Kidney epithelial cell (primary cell): ENCODE measurements at regions not wholly inside any gene's neighbourhood (a gene's known extent, or its start where the extent isn't known, plus 50 kb on each side); places are given as distances from the start of the nearest gene placed in this dataset.

Experiments
- DNase-seq: peaks from one replicate; pipeline ENCODE4 v3.0.0-alpha.2; 2010; ENCODE audit warnings: low read depth
- H3K27me3 ChIP-seq: 2 replicates; pipeline ENCODE4 v1.6.0; 2011; ENCODE audit warnings: low read length; ENCODE audit not compliant: control insufficient read depth, insufficient read depth
- H3K36me3 ChIP-seq: 2 replicates; pipeline ENCODE4 v1.5.1; 2011; ENCODE audit warnings: low read length; ENCODE audit not compliant: control insufficient read depth, insufficient read depth
- H3K4me3 ChIP-seq: 2 replicates; pipeline ENCODE4 v1.5.1; 2011; ENCODE audit warnings: low read depth, mild to moderate bottlenecking, control low read depth, low read length
- TF ChIP-seq, protein P1 (sequence below): IDR thresholded peaks from 2 replicates; pipeline ENCODE4 v1.5.1; 2011; ENCODE audit warnings: mild to moderate bottlenecking, moderate library complexity, low read length, control low read depth, inconsistent platforms; ENCODE audit not compliant: insufficient read depth, poor library complexity, severe bottlenecking

DNA sequence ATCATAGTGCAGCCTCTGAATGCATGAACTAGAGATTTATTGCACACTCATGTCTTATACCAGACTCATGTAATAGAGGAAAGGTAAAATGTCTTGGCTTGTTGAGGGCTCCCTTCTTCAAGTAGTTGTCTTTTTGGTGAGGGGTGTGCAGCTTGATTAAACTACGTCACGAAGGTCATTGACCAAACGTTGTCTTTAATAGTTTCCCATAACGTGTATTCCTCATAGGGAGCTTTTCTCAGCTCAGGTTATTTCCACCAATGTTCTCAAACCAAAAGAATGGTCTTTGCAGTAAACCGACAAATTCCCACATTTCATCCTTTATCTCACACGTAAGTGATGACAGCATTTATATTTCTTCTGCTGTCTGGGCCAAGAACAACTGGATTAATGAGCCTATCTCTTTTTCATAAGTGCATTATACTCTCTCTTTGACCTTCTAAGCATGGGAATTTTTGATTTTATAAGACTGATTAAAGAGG lies 547.7 kb upstream of the ZEB2 start:
- Histone ChIP-seq H3K27me3 (no peaks in the 10 kb centered on the region), H3K4me3 (no peak overlapping the region), H3K36me3 (no peaks in the 10 kb centered on the region)
- TF ChIP-seq, protein P1, sequence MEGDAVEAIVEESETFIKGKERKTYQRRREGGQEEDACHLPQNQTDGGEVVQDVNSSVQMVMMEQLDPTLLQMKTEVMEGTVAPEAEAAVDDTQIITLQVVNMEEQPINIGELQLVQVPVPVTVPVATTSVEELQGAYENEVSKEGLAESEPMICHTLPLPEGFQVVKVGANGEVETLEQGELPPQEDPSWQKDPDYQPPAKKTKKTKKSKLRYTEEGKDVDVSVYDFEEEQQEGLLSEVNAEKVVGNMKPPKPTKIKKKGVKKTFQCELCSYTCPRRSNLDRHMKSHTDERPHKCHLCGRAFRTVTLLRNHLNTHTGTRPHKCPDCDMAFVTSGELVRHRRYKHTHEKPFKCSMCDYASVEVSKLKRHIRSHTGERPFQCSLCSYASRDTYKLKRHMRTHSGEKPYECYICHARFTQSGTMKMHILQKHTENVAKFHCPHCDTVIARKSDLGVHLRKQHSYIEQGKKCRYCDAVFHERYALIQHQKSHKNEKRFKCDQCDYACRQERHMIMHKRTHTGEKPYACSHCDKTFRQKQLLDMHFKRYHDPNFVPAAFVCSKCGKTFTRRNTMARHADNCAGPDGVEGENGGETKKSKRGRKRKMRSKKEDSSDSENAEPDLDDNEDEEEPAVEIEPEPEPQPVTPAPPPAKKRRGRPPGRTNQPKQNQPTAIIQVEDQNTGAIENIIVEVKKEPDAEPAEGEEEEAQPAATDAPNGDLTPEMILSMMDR, result no peak
- no peak for DNase-seq

DNA sequence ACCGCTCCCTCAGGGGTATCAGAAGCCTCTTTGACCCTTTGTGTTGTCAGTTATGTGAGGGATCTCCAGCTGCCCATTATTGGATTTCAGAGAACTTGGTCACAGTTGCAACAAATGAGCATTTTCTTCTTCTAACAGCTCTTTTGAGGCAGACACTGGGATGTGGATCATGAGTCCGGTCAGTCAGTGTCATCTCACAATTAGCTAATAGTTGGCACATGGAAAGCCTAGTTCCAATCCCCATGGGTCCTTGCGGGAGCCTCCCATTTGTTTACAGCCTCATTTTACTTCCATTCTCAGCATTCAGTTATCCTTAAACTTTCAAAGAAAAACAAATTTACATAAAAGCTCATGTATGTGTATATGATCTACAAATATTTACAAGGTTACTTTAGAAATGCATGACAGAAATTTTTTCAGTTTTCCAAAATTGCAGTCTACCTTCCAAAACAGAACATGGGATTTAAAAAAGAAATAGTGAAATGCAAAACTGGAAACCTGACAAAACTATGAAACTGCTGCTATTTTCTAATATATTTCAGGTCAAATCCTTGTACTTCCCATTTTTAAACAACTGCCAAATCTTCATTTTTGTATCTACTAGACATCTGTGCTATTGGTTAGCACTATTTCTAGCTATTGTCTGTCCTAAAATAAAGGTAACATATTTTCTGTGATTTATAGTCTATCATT lies 547.1 kb upstream of the ZEB2 start:
- TF ChIP-seq, protein P1, result no peak
- no peaks in the 10 kb centered on the region for H3K27me3 ChIP-seq
- DNase-seq, result no peak
- H3K4me3 ChIP-seq, result no peak overlapping the region
- no peaks in the 10 kb centered on the region for H3K36me3 ChIP-seq

DNA sequence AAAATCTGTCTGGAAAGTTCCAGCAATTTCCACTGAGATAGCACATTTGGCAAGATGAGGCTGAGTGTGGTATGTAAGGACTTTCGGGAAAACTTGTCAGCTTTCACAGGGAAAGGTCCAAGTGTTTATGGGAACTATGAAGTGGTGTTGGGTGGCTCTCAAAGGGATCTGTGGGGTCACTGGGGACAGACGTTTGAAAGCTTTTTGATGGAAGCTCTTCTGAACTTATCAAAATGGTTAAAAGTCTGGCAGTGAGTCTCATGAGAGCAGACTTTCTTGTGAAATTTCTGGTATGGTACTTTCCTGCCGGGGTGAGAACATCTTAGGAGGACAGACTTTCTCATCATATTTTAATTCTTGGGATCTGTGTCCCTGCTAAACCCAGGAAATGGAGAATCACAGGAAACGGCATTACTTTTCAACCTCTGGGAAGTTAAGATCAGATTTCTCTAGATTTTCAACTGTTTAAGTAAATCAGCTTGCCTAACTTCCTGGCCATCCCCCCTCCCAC lies 546.3 kb upstream of the ZEB2 start:
- Histone ChIP-seq H3K36me3 (no peaks in the 10 kb centered on the region), H3K27me3 (no peaks in the 10 kb centered on the region), H3K4me3 (no peak overlapping the region)
- TF ChIP-seq, protein P1, result no peak
- no peak for DNase-seq

DNA sequence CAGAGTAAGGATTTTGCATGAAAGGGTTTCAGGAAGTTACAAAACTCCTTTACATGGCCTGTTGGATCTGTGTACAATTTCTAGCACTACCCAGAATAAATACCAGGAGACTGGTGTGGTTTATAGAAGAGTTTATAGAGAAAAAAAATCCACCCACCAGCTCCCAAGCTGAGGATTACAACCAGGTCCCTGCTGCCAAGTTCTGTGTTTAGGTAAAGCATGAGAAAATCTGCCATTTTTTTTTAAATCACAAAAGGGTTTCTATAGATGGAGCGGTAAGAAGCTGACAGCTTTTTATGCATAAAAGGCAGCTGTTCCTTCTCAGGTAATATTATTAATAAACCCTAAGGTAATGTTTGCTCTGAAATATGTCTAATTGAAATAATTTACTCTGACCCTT lies 545.4 kb upstream of the ZEB2 start:
- no peaks in the 10 kb centered on the region for H3K36me3 ChIP-seq
- H3K4me3 ChIP-seq, result no peak overlapping the region
- TF ChIP-seq, protein P1, result no peak
- DNase-seq, result no peak
- H3K27me3 ChIP-seq, result no peaks in the 10 kb centered on the region

DNA sequence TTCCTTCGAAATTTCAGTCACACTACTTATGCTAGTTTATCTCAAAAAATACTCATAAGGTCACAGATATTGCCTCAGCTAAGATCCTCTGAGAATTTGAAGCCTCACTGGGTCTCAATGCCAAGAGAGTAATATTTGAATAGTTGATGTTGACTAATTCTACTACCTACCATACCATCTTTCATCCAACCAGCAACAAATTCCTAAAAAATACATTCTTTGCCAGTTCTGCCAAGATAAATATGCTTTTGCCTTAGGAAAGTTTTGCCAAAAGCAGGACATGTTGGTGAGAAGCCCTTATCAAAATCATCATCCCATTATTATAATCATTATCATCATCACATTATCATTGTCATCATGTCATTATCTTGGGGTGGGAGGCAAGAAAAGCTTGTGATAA lies 544.6 kb upstream of the ZEB2 start:
- TF ChIP-seq, protein P1, result no peak
- Histone ChIP-seq H3K27me3 (no peaks in the 10 kb centered on the region), H3K4me3 (no peak overlapping the region), H3K36me3 (no peaks in the 10 kb centered on the region)
- DNase-seq, result no peak

DNA sequence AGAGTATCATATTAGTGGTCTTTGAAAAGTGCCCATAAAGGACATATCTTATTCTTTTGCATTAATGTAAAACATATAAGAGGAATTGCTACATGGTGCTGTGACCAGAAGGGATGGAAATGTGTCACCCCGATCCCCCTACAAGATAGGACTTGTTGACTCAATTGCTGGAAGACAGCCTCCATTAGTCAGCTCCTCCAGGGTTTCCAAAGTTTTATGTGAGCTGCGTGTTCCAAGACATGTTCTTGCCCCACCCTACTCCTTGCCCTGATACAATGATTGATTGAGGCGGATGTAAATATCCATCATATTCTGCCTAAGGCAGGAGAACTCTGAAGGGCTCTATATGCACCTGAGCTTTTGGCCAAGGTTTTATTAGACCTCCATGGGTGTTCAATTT lies 541.0 kb upstream of the ZEB2 start:
- no peaks in the 10 kb centered on the region for H3K27me3 ChIP-seq
- no peaks in the 10 kb centered on the region for H3K36me3 ChIP-seq
- TF ChIP-seq, protein P1, result no peak
- DNase-seq, result no peak
- no peak overlapping the region for H3K4me3 ChIP-seq
